Keratinocyte (primary cell): ENCODE measurements at regions not wholly inside any gene's neighbourhood (a gene's known extent, or its start where the extent isn't known, plus 50 kb on each side); places are given as distances from the start of the nearest gene placed in this dataset.

Experiments used
- DNase-seq: peaks from one replicate; pipeline ENCODE4 v3.0.0-alpha.2; 2011; ENCODE audit warnings: low read depth, missing footprints, low spot score
- FAIRE-seq: peaks from 2 replicates; lab custom pipeline; 2011; peaks lifted over from hg19 to GRCh38; lab: Jason Lieb, UNC
- H2AFZ ChIP-seq: 2 replicates; pipeline ENCODE4 v1.6.0; 2012; ENCODE audit warnings: low read length, control low read depth, inconsistent platforms; ENCODE audit not compliant: control insufficient read depth
- H3K27ac ChIP-seq: 2 replicates; pipeline ENCODE4 v1.5.1; 2011; ENCODE audit warnings: low read length; ENCODE audit not compliant: control insufficient read depth, insufficient read depth
- H3K27me3 ChIP-seq: 3 replicates; pipeline ENCODE4 v1.6.0; 2011; ENCODE audit warnings: low read length; ENCODE audit not compliant: control insufficient read depth, insufficient read depth; ENCODE audit errors: extremely low read depth
- H3K36me3 ChIP-seq, 2 experiments: 2 replicates in 1 of 2; 3 replicates in 1 of 2; pipeline ENCODE4 v1.5.1; 2011; ENCODE audit warnings: low read length in 2 of 2, mild to moderate bottlenecking in 1 of 2; ENCODE audit not compliant: control insufficient read depth in 2 of 2, insufficient read depth in 2 of 2; ENCODE audit errors: extremely low read depth in 1 of 2
- H3K4me1 ChIP-seq: 3 replicates; pipeline ENCODE4 v1.5.1; 2011; ENCODE audit warnings: low read length; ENCODE audit not compliant: control insufficient read depth, insufficient read depth; ENCODE audit errors: extremely low read depth
- H3K4me2 ChIP-seq: 3 replicates; pipeline ENCODE4 v1.6.0; 2011; ENCODE audit warnings: low read depth, low read length; ENCODE audit not compliant: control insufficient read depth, insufficient read depth; ENCODE audit errors: extremely low read depth
- H3K4me3 ChIP-seq, 3 experiments: fragments of 200-600 bp in 1 of 3; sonication (generic) in 1 of 3; 2 replicates in 2 of 3; 3 replicates in 1 of 3; pipeline ENCODE4 v1.5.1; 2011 to 2016; ENCODE audit warnings: low read length in 3 of 3, mild to moderate bottlenecking in 3 of 3, control low read depth in 2 of 3, inconsistent platforms in 1 of 3, low read depth in 1 of 3, mixed read lengths in 1 of 3, mixed run types in 1 of 3, moderate library complexity in 1 of 3; ENCODE audit not compliant: control insufficient read depth in 2 of 3, insufficient read depth in 2 of 3; ENCODE audit errors: extremely low read depth in 1 of 3
- H3K79me2 ChIP-seq: 2 replicates; pipeline ENCODE4 v1.6.0; 2012; ENCODE audit warnings: low read length; ENCODE audit not compliant: control insufficient read depth, insufficient read depth
- H3K9ac ChIP-seq: 3 replicates; pipeline ENCODE4 v1.6.0; 2011; ENCODE audit warnings: low read length; ENCODE audit not compliant: control insufficient read depth, insufficient read depth; ENCODE audit errors: extremely low read depth
- H3K9me1 ChIP-seq: 3 replicates; pipeline ENCODE4 v1.6.0; 2011; ENCODE audit warnings: low read length; ENCODE audit not compliant: control insufficient read depth, insufficient read depth; ENCODE audit errors: extremely low read depth
- H3K9me3 ChIP-seq: 2 replicates; pipeline ENCODE4 v1.5.1; 2012; ENCODE audit warnings: low read depth, low read length; ENCODE audit not compliant: control insufficient read depth
- H4K20me1 ChIP-seq: 3 replicates; pipeline ENCODE4 v1.6.0; 2011; ENCODE audit warnings: low read length; ENCODE audit not compliant: control insufficient read depth, insufficient read depth; ENCODE audit errors: extremely low read depth
- CTCF ChIP-seq, 3 experiments: IDR thresholded peaks in 1 of 3; conservative IDR thresholded peaks in 1 of 3; optimal IDR thresholded peaks in 1 of 3; 2 replicates in 2 of 3; 3 replicates in 1 of 3; pipeline versions ENCODE3 to v1.5.1; 2011; ENCODE audit warnings: low read length in 3 of 3, mild to moderate bottlenecking in 3 of 3, moderate library complexity in 2 of 3, control low read depth in 1 of 3, inconsistent platforms in 1 of 3; ENCODE audit not compliant: insufficient read depth in 2 of 3; ENCODE audit errors: extremely low read depth in 1 of 3
- EZH2 ChIP-seq: IDR thresholded peaks from one replicate; pipeline ENCODE4 v1.6.1; 2012; ENCODE audit warnings: inconsistent platforms, mild to moderate bottlenecking, low read length, moderate library complexity
- dilution Hi-C: fragments of 300-500 bp; cut with MboI; formaldehyde crosslinking; loops from one replicate; pipeline ENCODE4 v1.7.0; 2020; ENCODE audit warnings: low sequenced_read_pairs; ENCODE audit not compliant: extremely low pct_ligation_motif_present

GRCh38 chr19:5394551-5395505 lies 54.2 kb upstream of the PTPRS start:
- FAIRE-seq (no peak), DNase-seq (no peak)
- Histone ChIP-seq H3K4me2 (no peak overlapping the region), H3K9me3 (no peaks in the 10 kb centered on the region), H3K79me2 (no peaks in the 10 kb centered on the region), H3K27me3 (peaks cover 48% of the 10 kb centered on the region), H3K9ac (no peak overlapping the region), H3K4me1 (no peaks in the 10 kb centered on the region), H3K27ac (no peak overlapping the region), H3K9me1 (no peaks in the 10 kb centered on the region), H2AFZ (no peak overlapping the region), H3K36me3 (no peaks in the 10 kb centered on the region), H4K20me1 (no peaks in the 10 kb centered on the region), H3K4me3 (no peak overlapping the region)
- TF ChIP-seq CTCF (optimal IDR thresholded peaks at IDR 0.05 in 1 of 3, IDR thresholded peaks at IDR 0.05 in 1 of 3, conservative IDR thresholded peaks at IDR 0.05 in 1 of 3; ENCODE audit: extremely low read depth in 1 of 3, insufficient read depth in 2 of 3, low read length in 3 of 3) (no peak), EZH2 (no peak)
- dilution Hi-C loops, result no loop called here

DNA sequence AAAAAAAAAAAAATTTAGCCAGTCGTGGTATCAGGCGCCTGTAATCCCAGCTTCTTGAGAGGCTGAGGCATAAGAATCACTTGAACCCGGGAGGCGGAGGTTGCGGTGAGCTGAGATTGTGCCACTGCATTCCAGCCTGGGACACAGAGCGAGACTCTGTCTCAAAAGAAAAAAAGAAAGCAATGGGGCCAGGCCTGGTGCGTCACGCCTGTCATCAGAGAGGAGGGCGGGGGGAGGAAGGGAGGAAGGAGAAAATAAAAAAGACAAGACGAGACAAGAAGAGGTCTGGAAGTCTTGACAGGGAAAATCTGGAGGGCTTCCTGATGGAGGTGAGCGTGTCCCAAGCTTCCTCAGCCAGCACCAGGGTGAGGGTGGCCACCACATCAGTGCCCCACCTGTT lies 54.9 kb upstream of the PTPRS start:
- dilution Hi-C loops, result no loop called here
- Histone ChIP-seq H3K27me3 (peaks cover 48% of the 10 kb centered on the region), H2AFZ (no peak overlapping the region), H3K79me2 (no peaks in the 10 kb centered on the region), H3K27ac (no peak overlapping the region), H3K36me3 (no peaks in the 10 kb centered on the region), H3K9me3 (no peaks in the 10 kb centered on the region), H3K4me3 (no peak overlapping the region), H3K9ac (no peak overlapping the region), H3K9me1 (no peaks in the 10 kb centered on the region), H4K20me1 (no peaks in the 10 kb centered on the region), H3K4me2 (no peak overlapping the region), H3K4me1 (no peaks in the 10 kb centered on the region)
- no peak for FAIRE-seq
- DNase-seq, result no peak
- TF ChIP-seq EZH2 (no peak), CTCF (optimal IDR thresholded peaks at IDR 0.05 in 1 of 3, IDR thresholded peaks at IDR 0.05 in 1 of 3, conservative IDR thresholded peaks at IDR 0.05 in 1 of 3; ENCODE audit: extremely low read depth in 1 of 3, insufficient read depth in 2 of 3, low read length in 3 of 3) (no peak)
